ENCODE measurements at regions not wholly inside any gene's neighbourhood (a gene's known extent, or its start where the extent isn't known, plus 50 kb on each side); places are given as distances from the start of the nearest gene placed in this dataset.

DNA sequence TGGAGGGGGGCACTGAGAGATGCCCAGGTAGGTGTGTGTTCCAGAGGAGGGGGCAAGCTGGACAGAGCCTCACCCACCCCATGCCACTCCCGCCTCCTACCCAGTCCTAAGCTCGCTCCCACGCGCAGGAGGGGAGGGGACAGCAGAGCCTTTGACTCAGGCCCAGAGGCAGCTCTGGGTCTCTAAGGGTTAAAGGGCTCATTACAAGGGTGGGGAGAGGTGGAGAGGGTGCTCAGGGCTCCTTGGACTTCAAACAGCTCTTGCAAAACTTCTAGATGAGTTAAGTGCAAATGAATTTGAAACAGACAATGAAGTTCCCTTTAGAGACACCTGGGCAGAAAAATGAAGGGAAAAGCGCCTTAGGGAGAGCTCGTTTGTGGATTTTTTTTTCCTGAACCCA, 104.2 kb upstream of the CASZ1 start:
- no peak overlapping the region for H3K9ac ChIP-seq (ENCODE audit: control insufficient read depth, insufficient read depth, low read length)
- in situ Hi-C loops (cut with MboI): no loop called here

DNA sequence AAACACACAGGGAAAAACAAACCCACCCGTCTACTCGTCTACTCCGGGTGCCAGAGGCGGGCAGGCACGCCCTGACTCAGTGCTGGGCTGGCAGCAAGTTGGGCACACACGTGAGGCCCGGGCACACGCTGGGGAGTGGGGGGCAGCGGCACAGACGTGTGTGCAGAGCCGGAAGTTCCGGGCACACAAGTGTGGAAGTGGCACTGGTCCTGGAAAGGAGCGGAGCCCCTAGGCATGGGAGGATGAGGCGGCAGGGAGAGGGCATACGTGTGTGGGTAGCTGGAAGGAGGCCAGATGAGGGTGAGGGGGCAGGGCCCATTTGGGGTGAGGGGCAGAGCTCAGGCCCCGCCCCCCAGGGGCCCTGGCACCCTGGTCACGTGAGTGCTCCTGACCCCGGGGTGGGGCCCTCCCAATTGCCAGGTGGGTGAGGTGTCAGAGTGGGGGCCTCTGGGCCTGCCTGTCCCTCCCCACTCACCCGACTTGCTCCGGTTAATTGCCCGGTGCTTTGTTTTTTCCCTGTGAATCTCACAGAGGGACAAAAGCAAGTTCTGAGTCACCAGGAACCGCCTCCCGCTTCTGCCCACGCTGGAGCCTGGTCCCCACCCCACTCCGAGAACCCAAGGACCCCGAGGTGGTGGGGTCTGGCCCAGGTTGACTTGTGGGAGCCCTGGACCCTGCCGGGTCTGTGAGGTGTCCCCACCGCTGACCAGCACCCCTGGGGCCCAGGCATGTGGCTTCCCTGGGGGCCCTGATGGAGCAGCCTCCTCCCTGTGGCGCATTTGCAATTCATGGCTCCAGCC, 104.8 kb upstream of the CASZ1 start:
- DNase-seq (ENCODE audit: low read depth, low spot score): no peak
- H2AFZ ChIP-seq (ENCODE audit: control insufficient read depth, low read depth, low read length): no peak overlapping the region
- no peak for FAIRE-seq
- no peaks in the 10 kb centered on the region; the same call in 1 of the 2 replicates for H4K20me1 ChIP-seq (ENCODE audit: control insufficient read depth, insufficient read depth)
- no peaks in the 10 kb centered on the region for H3K79me2 ChIP-seq (ENCODE audit: control insufficient read depth, insufficient read depth, low read length)
- RAD21 ChIA-PET (ENCODE audit: unreplicated experiment): no interaction called here
- no peak overlapping the region for H3K27ac ChIP-seq (ENCODE audit: control insufficient read depth, insufficient read depth)
- no peak for ATAC-seq
- H3K27me3 ChIP-seq (replicated peaks in 1 of 2; ENCODE audit: control insufficient read depth in 2 of 2, insufficient read depth in 2 of 2, low read length in 1 of 2): peaks cover 0 to 8% of the 10 kb centered on the region in 2 experiments
- POLR2A ChIA-PET: no interaction called here
- CTCF ChIA-PET: interaction anchor here (0.8 kb wide), 1 partner anchor 41 kb away, joined by 3 read pairs; no protein-coding TSS in a partner anchor
- no peaks in the 10 kb centered on the region for H3K9me3 ChIP-seq (replicated peaks; ENCODE audit: control insufficient read depth, insufficient read depth, low read length)
- no peak overlapping the region for H3K4me2 ChIP-seq (ENCODE audit: control insufficient read depth, insufficient read depth)
- intact Hi-C loops (cut with micrococcal nuclease; ENCODE audit: unreplicated experiment) (no loop called here), in situ Hi-C loops (cut with MboI) (no loop called here)
- no peak overlapping the region for H3K9ac ChIP-seq (ENCODE audit: control insufficient read depth, insufficient read depth, low read length)
- H3K4me3 ChIP-seq: no peak overlapping the region
- no peaks in the 10 kb centered on the region for H3K4me1 ChIP-seq (ENCODE audit: control insufficient read depth, insufficient read depth, low read length)
- BruUV-seq (replicated peaks): no TSS peak
- SMC1A ChIA-PET (ENCODE audit: uncharacterized antibody, unreplicated experiment): no interaction called here
- 38% methylated on average over 26 of the region's 29 CpGs for WGBS (ENCODE audit: insufficient coverage, insufficient replicate concordance, low lambda C conversion rate, missing lambda C conversion rate)
- H3K36me3 ChIP-seq (ENCODE audit: control insufficient read depth in 2 of 2, insufficient read depth in 2 of 2, low read length in 1 of 2): no peaks in the 10 kb centered on the region
- TF ChIP-seq ESRRA (IDR thresholded peaks at IDR 0.05; ENCODE audit: low read length) (no peak), CBFB (IDR thresholded peaks at IDR 0.05; ENCODE audit: low read depth) (no peak), FOS (IDR thresholded peaks at IDR 0.05; ENCODE audit: borderline replicate concordance, extremely low read depth, insufficient read length) (no peak), SIX5 (IDR thresholded peaks at IDR 0.05; ENCODE audit: low read depth, low read length, severe bottlenecking) (no peak), NFXL1 (IDR thresholded peaks at IDR 0.05; ENCODE audit: borderline replicate concordance) (no peak), ETV6 (conservative IDR thresholded peaks at IDR 0.05 in 1 of 2, IDR thresholded peaks at IDR 0.05 in 1 of 2; ENCODE audit: borderline replicate concordance in 1 of 2, low read depth in 1 of 2) (no peak)
- TF ChIP-seq, protein P1, sequence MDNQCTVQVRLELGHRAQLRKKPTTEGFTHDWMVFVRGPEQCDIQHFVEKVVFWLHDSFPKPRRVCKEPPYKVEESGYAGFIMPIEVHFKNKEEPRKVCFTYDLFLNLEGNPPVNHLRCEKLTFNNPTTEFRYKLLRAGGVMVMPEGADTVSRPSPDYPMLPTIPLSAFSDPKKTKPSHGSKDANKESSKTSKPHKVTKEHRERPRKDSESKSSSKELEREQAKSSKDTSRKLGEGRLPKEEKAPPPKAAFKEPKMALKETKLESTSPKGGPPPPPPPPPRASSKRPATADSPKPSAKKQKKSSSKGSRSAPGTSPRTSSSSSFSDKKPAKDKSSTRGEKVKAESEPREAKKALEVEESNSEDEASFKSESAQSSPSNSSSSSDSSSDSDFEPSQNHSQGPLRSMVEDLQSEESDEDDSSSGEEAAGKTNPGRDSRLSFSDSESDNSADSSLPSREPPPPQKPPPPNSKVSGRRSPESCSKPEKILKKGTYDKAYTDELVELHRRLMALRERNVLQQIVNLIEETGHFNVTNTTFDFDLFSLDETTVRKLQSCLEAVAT (IDR thresholded peaks at IDR 0.05): no peak
- TF ChIP-seq, protein P2, sequence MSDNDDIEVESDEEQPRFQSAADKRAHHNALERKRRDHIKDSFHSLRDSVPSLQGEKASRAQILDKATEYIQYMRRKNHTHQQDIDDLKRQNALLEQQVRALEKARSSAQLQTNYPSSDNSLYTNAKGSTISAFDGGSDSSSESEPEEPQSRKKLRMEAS (IDR thresholded peaks at IDR 0.05; ENCODE audit: low read depth, low read length): no peak

More for the DNA sequence above, 104.2 kb upstream of the CASZ1 start:
- H3K79me2 ChIP-seq (ENCODE audit: control insufficient read depth, insufficient read depth, low read length): no peaks in the 10 kb centered on the region
- DNase-seq (ENCODE audit: low read depth, low spot score) (no peak), ATAC-seq (no peak), FAIRE-seq (no peak)
- H3K9me3 ChIP-seq (replicated peaks; ENCODE audit: control insufficient read depth, insufficient read depth, low read length): no peaks in the 10 kb centered on the region
- H3K4me2 ChIP-seq (ENCODE audit: control insufficient read depth, insufficient read depth): no peak overlapping the region
- peaks cover 0 to 3% of the 10 kb centered on the region in 2 experiments; a peak in 3 of 4 replicates for H3K27me3 ChIP-seq (replicated peaks in 1 of 2; ENCODE audit: control insufficient read depth in 2 of 2, insufficient read depth in 2 of 2, low read length in 1 of 2)
- CTCF ChIA-PET: interaction anchor here (0.8 kb wide), 1 partner anchor 42 kb away, joined by 3 read pairs; no protein-coding TSS in a partner anchor
- H4K20me1 ChIP-seq (ENCODE audit: control insufficient read depth, insufficient read depth): no peaks in the 10 kb centered on the region; the same call in 1 of the 2 replicates
- 51% methylated on average over 6 of the region's 6 CpGs for WGBS (ENCODE audit: insufficient coverage, insufficient replicate concordance, low lambda C conversion rate, missing lambda C conversion rate)
- POLR2A ChIA-PET: no interaction called here
- RAD21 ChIA-PET (ENCODE audit: unreplicated experiment): no interaction called here
- BruUV-seq (replicated peaks): no TSS peak
- no peak overlapping the region for H3K27ac ChIP-seq (ENCODE audit: control insufficient read depth, insufficient read depth)
- H3K36me3 ChIP-seq (ENCODE audit: control insufficient read depth in 2 of 2, insufficient read depth in 2 of 2, low read length in 1 of 2): no peaks in the 10 kb centered on the region
- H3K4me3 ChIP-seq: no peak overlapping the region
- no peak overlapping the region for H2AFZ ChIP-seq (ENCODE audit: control insufficient read depth, low read depth, low read length)
- intact Hi-C loops (cut with micrococcal nuclease; ENCODE audit: unreplicated experiment): no loop called here
- SMC1A ChIA-PET (ENCODE audit: uncharacterized antibody, unreplicated experiment): no interaction called here
- TF ChIP-seq POLR2A (IDR thresholded peaks at IDR 0.05; ENCODE audit: low read depth, low read length) (no peak), MEF2B (IDR thresholded peaks at IDR 0.05; ENCODE audit: partially characterized antibody, poor library complexity, severe bottlenecking) (no peak), POLR2AphosphoS2 (IDR thresholded peaks at IDR 0.05; ENCODE audit: low read depth, low read length) (no peak), POLR2AphosphoS5 (IDR thresholded peaks at IDR 0.05; ENCODE audit: low read length) (no peak), CBX3 (IDR thresholded peaks at IDR 0.05; ENCODE audit: borderline replicate concordance, low read depth) (no peak)
- H3K4me1 ChIP-seq (ENCODE audit: control insufficient read depth, insufficient read depth, low read length): no peaks in the 10 kb centered on the region

Data from GM12878 (cell line).